K562 (cell line): ENCODE measurements at regions not wholly inside any gene's neighbourhood (a gene's known extent, or its start where the extent isn't known, plus 50 kb on each side); places are given as distances from the start of the nearest gene placed in this dataset.

Experiments used
- CEBPB ChIP-seq: fragments of 450-650 bp; IDR thresholded peaks from 2 replicates; pipeline ENCODE4 v1.6.1; 2016; ENCODE audit warnings: missing genetic modification characterization, missing compliant biosample characterization
- FOS ChIP-seq: IDR thresholded peaks from 3 replicates; pipeline ENCODE4 v1.6.1; 2011; ENCODE audit not compliant: insufficient read length; ENCODE audit errors: extremely low read depth
- MTA1 ChIP-seq: fragments of 450-650 bp; IDR thresholded peaks from 2 replicates; pipeline ENCODE4 v1.6.1; 2017; ENCODE audit warnings: borderline replicate concordance
- ZFP36 ChIP-seq: fragments of 150-350 bp; IDR thresholded peaks from 2 replicates; pipeline ENCODE4 v1.6.1; 2018; ENCODE audit warnings: low read length, low read depth; ENCODE audit not compliant: partially characterized antibody
- ZNF696 ChIP-seq: fragments of 250-450 bp; sonication (Bioruptor Pico); conservative IDR thresholded peaks from 2 replicates; pipeline ENCODE4 v1.4.0; 2020; ENCODE audit warnings: mild to moderate bottlenecking, moderate library complexity
- ZNF785 ChIP-seq: fragments of 250-450 bp; sonication (Bioruptor Pico); IDR thresholded peaks from 2 replicates; pipeline ENCODE4 v1.4.0; 2020; ENCODE audit warnings: mild to moderate bottlenecking
- TF ChIP-seq, protein P1 (sequence below): fragments of 450-650 bp; formaldehyde crosslinking; IDR thresholded peaks from 2 replicates; pipeline ENCODE4 v1.4.0; 2022; ENCODE audit warnings: missing genetic modification characterization
- TF ChIP-seq, protein P2 (sequence below): fragments of 450-650 bp; formaldehyde crosslinking; conservative IDR thresholded peaks from 2 replicates; pipeline ENCODE4 v1.4.0; 2022; ENCODE audit warnings: mild to moderate bottlenecking, missing genetic modification characterization
- TF ChIP-seq, protein P3 (sequence below): fragments of 450-650 bp; IDR thresholded peaks from 2 replicates; pipeline ENCODE4 v1.6.1; 2016; ENCODE audit warnings: mild to moderate bottlenecking

DNA sequence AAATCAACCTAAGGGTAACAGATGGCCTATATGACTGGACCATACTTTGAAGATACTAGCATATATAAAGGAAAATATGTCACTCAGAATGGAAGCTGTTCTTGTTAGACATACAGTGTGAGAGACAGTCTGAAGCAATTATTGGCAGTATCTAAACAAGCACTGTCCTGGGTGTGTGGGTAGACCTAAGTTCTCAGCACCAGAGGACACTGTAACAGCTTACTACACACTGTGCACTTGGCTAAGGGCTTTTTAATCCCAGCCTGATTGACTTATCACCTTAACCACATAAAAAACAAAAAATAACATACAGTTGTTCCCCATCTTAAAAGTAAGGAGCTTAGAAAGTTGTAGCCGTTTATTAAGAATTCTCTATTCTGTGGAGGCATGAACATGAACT lies 1066.1 kb upstream of the FANCL start (continued):
- TF ChIP-seq, protein P1, sequence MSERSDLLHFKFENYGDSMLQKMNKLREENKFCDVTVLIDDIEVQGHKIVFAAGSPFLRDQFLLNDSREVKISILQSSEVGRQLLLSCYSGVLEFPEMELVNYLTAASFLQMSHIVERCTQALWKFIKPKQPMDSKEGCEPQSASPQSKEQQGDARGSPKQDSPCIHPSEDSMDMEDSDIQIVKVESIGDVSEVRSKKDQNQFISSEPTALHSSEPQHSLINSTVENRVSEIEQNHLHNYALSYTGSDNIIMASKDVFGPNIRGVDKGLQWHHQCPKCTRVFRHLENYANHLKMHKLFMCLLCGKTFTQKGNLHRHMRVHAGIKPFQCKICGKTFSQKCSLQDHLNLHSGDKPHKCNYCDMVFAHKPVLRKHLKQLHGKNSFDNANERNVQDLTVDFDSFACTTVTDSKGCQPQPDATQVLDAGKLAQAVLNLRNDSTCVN: no peak
- TF ChIP-seq, protein P2, sequence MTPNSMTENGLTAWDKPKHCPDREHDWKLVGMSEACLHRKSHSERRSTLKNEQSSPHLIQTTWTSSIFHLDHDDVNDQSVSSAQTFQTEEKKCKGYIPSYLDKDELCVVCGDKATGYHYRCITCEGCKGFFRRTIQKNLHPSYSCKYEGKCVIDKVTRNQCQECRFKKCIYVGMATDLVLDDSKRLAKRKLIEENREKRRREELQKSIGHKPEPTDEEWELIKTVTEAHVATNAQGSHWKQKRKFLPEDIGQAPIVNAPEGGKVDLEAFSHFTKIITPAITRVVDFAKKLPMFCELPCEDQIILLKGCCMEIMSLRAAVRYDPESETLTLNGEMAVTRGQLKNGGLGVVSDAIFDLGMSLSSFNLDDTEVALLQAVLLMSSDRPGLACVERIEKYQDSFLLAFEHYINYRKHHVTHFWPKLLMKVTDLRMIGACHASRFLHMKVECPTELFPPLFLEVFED (CRISPR knock-in tag): no peak
- TF ChIP-seq CEBPB (tag): no peak
- TF ChIP-seq MTA1: no peak
- TF ChIP-seq ZFP36: no peak
- TF ChIP-seq ZNF785 (CRISPR knock-in tag): no peak
- TF ChIP-seq ZNF696 (CRISPR knock-in tag): no peak
- no peak for TF ChIP-seq FOS
- TF ChIP-seq, protein P3, sequence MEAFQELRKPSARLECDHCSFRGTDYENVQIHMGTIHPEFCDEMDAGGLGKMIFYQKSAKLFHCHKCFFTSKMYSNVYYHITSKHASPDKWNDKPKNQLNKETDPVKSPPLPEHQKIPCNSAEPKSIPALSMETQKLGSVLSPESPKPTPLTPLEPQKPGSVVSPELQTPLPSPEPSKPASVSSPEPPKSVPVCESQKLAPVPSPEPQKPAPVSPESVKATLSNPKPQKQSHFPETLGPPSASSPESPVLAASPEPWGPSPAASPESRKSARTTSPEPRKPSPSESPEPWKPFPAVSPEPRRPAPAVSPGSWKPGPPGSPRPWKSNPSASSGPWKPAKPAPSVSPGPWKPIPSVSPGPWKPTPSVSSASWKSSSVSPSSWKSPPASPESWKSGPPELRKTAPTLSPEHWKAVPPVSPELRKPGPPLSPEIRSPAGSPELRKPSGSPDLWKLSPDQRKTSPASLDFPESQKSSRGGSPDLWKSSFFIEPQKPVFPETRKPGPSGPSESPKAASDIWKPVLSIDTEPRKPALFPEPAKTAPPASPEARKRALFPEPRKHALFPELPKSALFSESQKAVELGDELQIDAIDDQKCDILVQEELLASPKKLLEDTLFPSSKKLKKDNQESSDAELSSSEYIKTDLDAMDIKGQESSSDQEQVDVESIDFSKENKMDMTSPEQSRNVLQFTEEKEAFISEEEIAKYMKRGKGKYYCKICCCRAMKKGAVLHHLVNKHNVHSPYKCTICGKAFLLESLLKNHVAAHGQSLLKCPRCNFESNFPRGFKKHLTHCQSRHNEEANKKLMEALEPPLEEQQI: no peak
